SK-N-MC (cell line): ENCODE measurements at regions not wholly inside any gene's neighbourhood (a gene's known extent, or its start where the extent isn't known, plus 50 kb on each side); places are given as distances from the start of the nearest gene placed in this dataset.

ENCODE experiments used
- DNase-seq: peaks from one replicate; pipeline ENCODE4 v3.0.0-alpha.2; 2011; ENCODE audit warnings: low read depth, low spot score
- H3K27ac ChIP-seq: fragments of 200-600 bp; sonication (generic); 2 replicates; pipeline ENCODE4 v1.5.1; 2016; ENCODE audit warnings: mixed run types
- H3K36me3 ChIP-seq: fragments of 200-600 bp; sonication (generic); 2 replicates; pipeline ENCODE4 v1.6.1; 2017; ENCODE audit warnings: antibody characterized with exemption, low read length, mixed read lengths; ENCODE audit not compliant: insufficient read depth
- H3K4me3 ChIP-seq: fragments of 200-600 bp; sonication (generic); 2 replicates; pipeline ENCODE4 v1.5.1; 2016
- H3K9ac ChIP-seq: fragments of 200-600 bp; sonication (generic); 2 replicates; pipeline ENCODE4 v1.8.0; 2017; ENCODE audit warnings: mixed run types, mixed read lengths; ENCODE audit not compliant: insufficient read length
- H3K9me3 ChIP-seq: fragments of 200-600 bp; sonication (generic); 2 replicates; pipeline ENCODE4 v1.6.1; 2017; ENCODE audit warnings: low read depth, mild to moderate bottlenecking, antibody characterized with exemption, low read length, moderate library complexity, mixed read lengths
- EZH2 ChIP-seq: fragments of 200-600 bp; sonication (generic); IDR thresholded peaks from one replicate; pipeline ENCODE4 v1.6.1; 2017; ENCODE audit warnings: antibody characterized with exemption
- FOXP2 ChIP-seq: optimal IDR thresholded peaks from 2 replicates; pipeline ENCODE3; 2011; ENCODE audit warnings: mild to moderate bottlenecking, moderate library complexity; ENCODE audit not compliant: insufficient read depth; ENCODE audit errors: extremely low read length, control extremely low read depth
- POLR2AphosphoS5 ChIP-seq: IDR thresholded peaks from 2 replicates; pipeline ENCODE4 v1.6.1; 2012; ENCODE audit warnings: mild to moderate bottlenecking, low read depth, low read length, borderline replicate concordance

- no peaks in the 10 kb centered on the region for H3K36me3 ChIP-seq
- H3K9ac ChIP-seq: no peak overlapping the region
- no peak overlapping the region for H3K27ac ChIP-seq
- DNase-seq: no peak
- no peak for TF ChIP-seq POLR2AphosphoS5
- no peak for TF ChIP-seq FOXP2
- no peak for TF ChIP-seq EZH2
- no peaks in the 10 kb centered on the region for H3K9me3 ChIP-seq
- no peak overlapping the region for H3K4me3 ChIP-seq
Measured at GRCh38 chr1:14313731-14314431, 284.6 kb upstream of the KAZN start.

- Histone ChIP-seq H3K9me3 (no peaks in the 10 kb centered on the region), H3K4me3 (no peak overlapping the region), H3K9ac (no peak overlapping the region), H3K36me3 (no peaks in the 10 kb centered on the region), H3K27ac (no peak overlapping the region)
- no peak for DNase-seq
- TF ChIP-seq POLR2AphosphoS5: no peak
- no peak for TF ChIP-seq FOXP2
- TF ChIP-seq EZH2: no peak
Measured at GRCh38 chr1:14318830-14319229, 279.7 kb upstream of the KAZN start.

GRCh38 chr1:14320518-14320917, 278.0 kb upstream of the KAZN start:
- H3K9ac ChIP-seq: no peak overlapping the region
- TF ChIP-seq FOXP2 (no peak), POLR2AphosphoS5 (no peak), EZH2 (no peak)
- no peaks in the 10 kb centered on the region for H3K36me3 ChIP-seq
- DNase-seq: no peak
- no peaks in the 10 kb centered on the region for H3K9me3 ChIP-seq
- H3K27ac ChIP-seq: no peak overlapping the region
- no peak overlapping the region for H3K4me3 ChIP-seq

GRCh38 chr1:14320986-14321385, 277.5 kb upstream of the KAZN start:
- TF ChIP-seq POLR2AphosphoS5: no peak
- no peak for TF ChIP-seq EZH2
- no peak for TF ChIP-seq FOXP2
- H3K9ac ChIP-seq: no peak overlapping the region
- H3K36me3 ChIP-seq: no peaks in the 10 kb centered on the region
- H3K27ac ChIP-seq: no peak overlapping the region
- no peak overlapping the region for H3K4me3 ChIP-seq
- no peaks in the 10 kb centered on the region for H3K9me3 ChIP-seq
- no peak for DNase-seq

- H3K9me3 ChIP-seq: no peaks in the 10 kb centered on the region
- no peak overlapping the region for H3K27ac ChIP-seq
- DNase-seq: no peak
- no peak overlapping the region for H3K4me3 ChIP-seq
- H3K9ac ChIP-seq: no peak overlapping the region
- no peak for TF ChIP-seq FOXP2
- H3K36me3 ChIP-seq: no peaks in the 10 kb centered on the region
Measured at GRCh38 chr1:14321422-14321821, 277.1 kb upstream of the KAZN start.

- DNase-seq: no peak
- H3K36me3 ChIP-seq: no peaks in the 10 kb centered on the region
- H3K4me3 ChIP-seq: no peak overlapping the region
- no peaks in the 10 kb centered on the region for H3K9me3 ChIP-seq
- no peak overlapping the region for H3K27ac ChIP-seq
- TF ChIP-seq EZH2 (no peak), FOXP2 (no peak), POLR2AphosphoS5 (no peak)
- H3K9ac ChIP-seq: no peak overlapping the region
Measured at GRCh38 chr1:14323568-14324247, 274.8 kb upstream of the KAZN start.

GRCh38 chr1:14324248-14324630, 274.2 kb upstream of the KAZN start:
- no peaks in the 10 kb centered on the region for H3K9me3 ChIP-seq
- no peak for TF ChIP-seq EZH2
- TF ChIP-seq FOXP2: no peak
- TF ChIP-seq POLR2AphosphoS5: no peak

GRCh38 chr1:14326857-14327256, 271.6 kb upstream of the KAZN start:
- H3K36me3 ChIP-seq: no peaks in the 10 kb centered on the region
- H3K9ac ChIP-seq: no peak overlapping the region
- no peak for TF ChIP-seq POLR2AphosphoS5
- H3K27ac ChIP-seq: no peak overlapping the region
- no peaks in the 10 kb centered on the region for H3K9me3 ChIP-seq
- no peak overlapping the region for H3K4me3 ChIP-seq
- no peak for DNase-seq

More at GRCh38 chr1:14324248-14324630, 274.2 kb upstream of the KAZN start:
- Histone ChIP-seq H3K36me3 (no peaks in the 10 kb centered on the region), H3K27ac (no peak overlapping the region), H3K9ac (no peak overlapping the region), H3K4me3 (no peak overlapping the region)
- DNase-seq: no peak

GRCh38 chr1:14328685-14329084, 269.8 kb upstream of the KAZN start:
- Histone ChIP-seq H3K4me3 (no peak overlapping the region), H3K9ac (no peak overlapping the region), H3K27ac (no peak overlapping the region), H3K36me3 (no peaks in the 10 kb centered on the region), H3K9me3 (no peaks in the 10 kb centered on the region)
- DNase-seq: no peak
- TF ChIP-seq POLR2AphosphoS5 (no peak), FOXP2 (no peak), EZH2 (no peak)
